GM12891 (cell line): ENCODE measurements at regions not wholly inside any gene's neighbourhood (a gene's known extent, or its start where the extent isn't known, plus 50 kb on each side); places are given as distances from the start of the nearest gene placed in this dataset.

Experiments used
- POLR2AphosphoS5 ChIP-seq: IDR thresholded peaks from 2 replicates; pipeline ENCODE4 v1.6.1; 2011; ENCODE audit warnings: low read depth, low read length, control low read depth
- TAF1 ChIP-seq: IDR thresholded peaks from 2 replicates; pipeline ENCODE4 v1.6.1; 2011; ENCODE audit warnings: low read depth, low read length, control low read depth

- no peak for TF ChIP-seq TAF1
- no peak for TF ChIP-seq POLR2AphosphoS5
Observed at GRCh38 chr2:58688813-58689212, 447.7 kb upstream of the FANCL start.
